HG03139 (cell line): ENCODE measurements at regions not wholly inside any gene's neighbourhood (a gene's known extent, or its start where the extent isn't known, plus 50 kb on each side); places are given as distances from the start of the nearest gene placed in this dataset.
"Not testable (repeated sequence)": the region's sequence is repeated elsewhere in the genome, so short reads cannot be mapped to it uniquely, and the experiment has no call there.

Experiments
- ATAC-seq: cut with Tn5 transposase; IDR thresholded peaks from one replicate; pipeline ENCODE4 v1.9.1; 2021; ENCODE audit not compliant: unreplicated experiment

DNA sequence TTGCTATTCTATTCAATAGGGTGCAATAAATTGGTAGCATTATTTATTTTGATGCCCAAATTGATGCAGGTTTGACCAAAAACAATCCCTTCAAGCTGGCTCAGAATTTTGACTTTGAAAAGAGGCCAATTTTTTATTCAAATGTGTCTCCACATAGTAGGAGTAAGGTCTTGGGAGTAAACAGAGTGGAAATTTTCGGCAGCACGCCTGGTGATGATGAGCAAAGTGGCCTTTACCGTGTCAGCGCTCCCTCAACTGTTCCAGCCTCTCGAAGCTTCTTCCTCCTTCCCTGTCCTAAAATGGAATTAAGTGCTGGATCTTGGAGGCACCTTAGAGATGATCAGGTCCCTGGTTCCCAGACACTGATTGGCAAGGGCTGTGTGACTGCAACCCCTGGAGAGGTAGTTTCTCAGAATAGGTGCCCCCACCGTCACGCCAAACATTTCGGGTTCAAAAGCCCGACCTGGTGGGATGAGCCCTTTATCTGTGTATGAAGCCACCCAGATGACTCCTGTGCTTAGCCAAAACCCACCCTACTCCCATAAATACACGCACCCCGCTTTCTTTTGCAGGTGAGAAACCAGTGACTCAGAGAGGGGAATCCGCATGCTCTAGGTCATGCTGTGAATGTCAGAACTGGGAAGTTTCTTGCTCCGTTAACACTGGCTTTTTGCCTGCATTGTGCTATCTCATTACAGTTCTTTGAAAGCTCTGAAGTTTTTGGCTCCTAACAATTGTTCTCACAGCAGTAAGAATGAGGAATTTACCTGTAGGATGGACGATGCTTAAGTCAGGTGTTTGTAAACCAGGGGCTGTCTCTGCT, 89.1 kb downstream of the CRYGS start:
- ATAC-seq = no peak

DNA sequence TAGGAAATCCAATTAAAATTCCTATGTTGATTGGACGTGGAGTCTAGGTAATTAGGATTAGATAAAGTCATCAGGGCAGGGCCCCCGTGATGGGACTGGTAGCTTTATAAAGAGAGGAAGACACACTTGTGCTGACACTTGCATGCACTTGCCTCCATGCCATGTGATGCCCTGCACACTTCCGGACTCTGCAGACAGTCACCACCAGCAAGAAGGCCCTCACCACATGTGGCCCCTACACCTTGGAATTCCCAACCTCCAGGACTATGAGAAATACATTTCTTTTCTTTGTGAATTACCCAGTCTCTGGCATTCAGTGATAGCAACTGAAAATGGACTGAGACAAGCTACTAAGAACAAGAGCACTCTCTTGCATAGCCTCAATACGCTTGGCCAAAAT, 90.6 kb downstream of the CRYGS start:
- no peak for ATAC-seq

DNA sequence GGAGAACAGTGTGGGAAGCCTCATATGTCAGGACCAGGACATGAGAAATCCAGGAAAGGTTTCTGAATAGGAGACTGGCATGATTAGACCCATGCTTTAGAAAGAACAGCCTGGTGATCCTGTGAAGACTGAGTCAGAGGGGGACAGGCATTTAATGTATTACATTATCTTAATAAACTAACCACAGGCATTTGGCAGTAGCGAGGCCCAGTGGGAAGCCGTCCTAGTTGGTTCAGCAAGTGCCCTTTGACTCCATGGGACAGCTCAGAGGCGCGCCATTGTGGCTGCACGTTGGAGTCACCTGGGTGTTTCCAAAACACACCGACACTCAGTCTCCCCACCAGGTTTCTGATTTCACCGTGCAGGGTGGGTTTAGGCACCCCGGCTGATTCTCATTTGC, 90.5 kb upstream of the DGKG start:
- no peak for ATAC-seq

DNA sequence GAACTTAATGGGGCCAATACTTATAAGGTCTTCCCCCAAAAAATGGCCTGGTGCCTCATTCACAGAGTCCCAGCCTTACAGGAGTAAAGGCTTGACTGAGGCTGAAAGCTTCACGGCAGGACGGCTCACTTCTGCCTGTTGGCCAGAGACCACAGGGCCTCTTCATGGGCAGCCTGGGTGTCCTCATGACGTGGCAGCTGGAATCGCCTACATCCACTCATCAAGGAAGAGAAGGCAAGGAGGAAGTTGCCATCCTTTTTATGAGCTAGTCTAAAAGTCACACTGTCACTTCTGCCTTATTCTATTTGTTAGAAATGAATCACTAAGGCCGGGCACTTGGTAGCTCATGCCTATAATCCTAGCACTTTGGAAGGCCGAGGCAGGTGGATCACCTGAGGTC, 89.3 kb upstream of the DGKG start:
- ATAC-seq = no peak

DNA sequence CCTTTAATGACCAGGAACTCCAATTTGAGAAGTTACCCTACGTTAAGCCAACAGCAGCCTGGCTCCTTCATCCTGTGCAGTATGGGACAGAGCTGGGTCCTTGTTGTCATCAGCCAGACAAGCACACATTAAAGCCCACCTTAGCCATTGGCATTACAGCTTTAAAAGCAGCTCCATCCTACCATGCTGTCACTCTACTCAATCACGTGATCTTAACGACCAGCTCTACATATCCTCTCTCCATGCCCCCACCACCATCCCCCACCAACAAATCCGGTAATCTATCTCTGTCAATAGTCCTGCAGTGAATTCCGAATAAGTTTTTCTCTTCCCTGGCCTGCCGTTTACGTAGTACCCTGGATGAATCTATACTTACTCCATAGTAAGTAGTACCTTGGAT, 82.9 kb upstream of the DGKG start:
- ATAC-seq = no peak

DNA sequence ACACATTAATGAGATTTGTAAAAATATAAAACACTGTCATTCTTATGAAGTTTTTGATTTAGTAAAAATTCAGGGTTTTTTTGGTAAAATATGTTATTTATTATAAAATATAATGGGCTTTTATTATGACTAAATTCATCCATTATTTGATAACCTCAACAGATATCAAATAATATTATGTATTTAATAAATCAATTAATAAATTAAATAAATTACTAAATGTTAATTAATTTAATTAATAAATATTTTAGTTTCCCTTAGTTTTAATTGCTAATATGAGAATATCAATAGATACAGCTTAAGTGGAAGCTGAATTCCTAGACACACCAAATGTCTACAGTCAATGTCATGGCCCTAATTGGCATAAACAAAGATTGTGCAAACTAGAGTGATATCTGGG, 82.3 kb upstream of the DGKG start:
- no peak for ATAC-seq

DNA sequence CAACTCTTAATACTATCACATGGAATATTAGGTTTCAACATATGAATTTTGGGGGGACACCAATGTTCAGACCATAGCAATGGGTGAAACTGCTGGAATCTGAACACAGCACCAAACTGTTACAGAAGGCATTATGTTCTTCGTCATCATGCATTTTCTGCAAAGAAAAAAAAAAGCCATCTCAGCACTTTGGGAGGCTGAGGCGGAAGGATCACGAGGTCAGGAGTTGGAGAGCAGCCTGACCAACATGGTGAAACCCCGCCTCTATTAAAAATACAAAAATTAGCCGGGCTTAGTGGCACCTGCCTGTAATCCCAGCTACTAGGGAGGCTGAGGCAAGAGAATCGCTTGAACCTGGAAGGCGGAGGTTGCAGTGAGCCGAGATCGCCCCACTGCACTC, 80.9 kb upstream of the DGKG start:
- ATAC-seq = not testable (repeated sequence)

DNA sequence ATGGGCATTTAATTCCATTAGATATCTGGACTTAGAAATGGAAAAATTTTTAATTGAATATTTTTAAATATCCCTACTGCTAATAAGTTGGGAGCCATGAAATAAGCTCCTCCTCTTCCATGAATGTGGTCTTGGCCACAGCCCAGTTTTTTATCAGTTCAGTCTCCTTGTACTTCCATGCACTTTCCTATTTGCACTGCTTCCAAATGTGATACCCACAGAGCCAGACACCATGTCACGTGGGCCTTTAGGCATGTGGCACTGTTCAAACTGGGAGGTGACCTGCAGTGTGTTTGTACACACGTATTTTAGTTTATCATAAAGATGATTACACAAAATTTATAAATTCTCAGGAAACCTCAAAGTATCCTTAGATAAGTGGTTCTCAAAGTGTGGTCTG, 80.1 kb upstream of the DGKG start:
- no peak for ATAC-seq

DNA sequence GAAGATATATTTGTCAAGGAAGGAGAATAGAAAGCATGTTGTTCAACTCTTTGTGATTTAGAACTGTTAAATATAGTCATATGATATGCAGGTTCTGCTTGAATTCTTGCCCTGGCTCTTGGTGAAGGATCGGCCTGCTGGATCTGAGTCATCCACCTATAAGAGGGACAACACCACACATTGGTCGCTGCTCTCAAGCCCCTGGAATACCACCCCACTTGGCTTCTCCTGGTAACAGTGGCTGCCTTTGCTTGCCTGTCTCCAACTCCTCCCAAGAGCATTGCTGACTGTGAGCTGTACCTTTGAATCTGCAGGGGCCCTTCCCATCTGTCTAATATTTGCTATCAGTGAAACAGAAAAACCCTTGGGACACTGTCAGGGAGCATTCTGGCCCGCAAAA, 78.9 kb upstream of the DGKG start:
- no peak for ATAC-seq

DNA sequence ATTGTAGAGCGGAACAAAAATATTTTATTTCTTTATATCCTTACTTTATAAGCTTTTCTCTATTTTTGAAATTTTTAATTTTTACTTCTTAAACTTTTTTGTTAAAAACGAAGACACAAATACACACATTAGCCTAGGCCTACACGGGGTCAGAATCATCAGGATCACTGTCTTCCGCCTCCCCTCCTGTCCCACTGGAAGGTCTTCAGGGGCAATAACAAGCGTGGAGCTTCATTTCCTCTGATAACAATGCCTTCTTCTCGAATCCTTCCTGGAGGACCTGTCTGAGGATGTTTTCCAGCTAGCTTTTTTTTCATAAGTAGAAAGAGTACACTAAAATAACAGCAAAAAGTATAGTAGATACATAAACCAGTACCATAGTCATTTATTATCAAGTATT, 77.7 kb upstream of the DGKG start:
- ATAC-seq = no peak

DNA sequence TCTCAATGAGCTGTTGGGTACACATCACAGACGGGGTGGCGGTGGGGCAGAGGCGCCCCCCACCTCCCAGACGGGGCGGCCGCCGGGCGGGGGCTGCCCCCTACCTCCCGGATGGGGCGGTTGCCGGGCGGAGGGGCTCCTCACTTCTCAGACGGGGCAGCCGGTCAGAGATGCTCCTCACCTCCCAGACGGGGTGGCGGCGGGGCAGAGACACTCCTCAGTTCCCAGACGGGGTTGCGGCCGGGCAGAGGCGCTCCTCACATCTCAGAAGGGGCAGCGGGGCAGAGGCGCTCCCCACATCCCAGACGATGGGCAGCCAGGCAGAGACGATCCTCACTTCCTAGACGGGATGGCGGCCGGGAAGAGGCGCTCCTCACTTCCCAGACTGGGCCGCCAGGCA, 73.3 kb upstream of the DGKG start:
- not testable (repeated sequence) for ATAC-seq

DNA sequence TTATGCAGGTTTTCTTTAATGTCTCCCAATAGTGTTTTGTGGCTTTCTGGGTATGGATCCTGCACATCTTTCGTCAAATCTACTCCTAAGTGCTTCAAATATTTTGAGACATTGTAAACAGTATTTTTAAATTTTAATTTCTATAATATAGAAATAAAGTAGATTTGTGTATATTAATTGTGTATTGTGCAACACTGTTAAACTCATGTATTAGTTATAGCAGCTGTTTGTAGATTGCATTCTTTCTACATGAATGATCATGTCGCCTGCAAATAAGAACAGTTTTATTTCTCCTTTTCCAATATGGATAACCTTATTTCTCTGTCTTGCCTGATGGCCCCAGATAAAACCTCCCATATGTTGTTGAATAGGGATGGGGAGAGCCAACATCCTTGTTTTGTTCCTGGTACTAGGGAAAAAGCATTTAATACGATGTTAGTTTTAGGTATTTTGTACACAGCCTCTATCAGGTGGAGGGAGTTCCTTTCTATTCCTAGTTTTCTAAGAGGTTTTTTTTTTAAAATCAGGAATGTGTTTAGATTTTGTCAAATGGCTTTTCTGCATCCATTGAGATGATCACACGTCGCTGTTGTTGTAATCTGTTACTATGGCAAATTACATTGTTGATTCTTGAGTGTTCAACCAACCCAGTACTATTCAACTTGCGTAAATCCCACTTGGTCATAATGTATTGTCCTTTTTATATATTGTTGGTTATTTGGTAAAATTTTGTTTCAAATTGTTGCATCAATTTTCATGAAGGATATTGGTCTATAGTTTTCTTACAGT, 71.1 kb upstream of the DGKG start:
- ATAC-seq = no peak

DNA sequence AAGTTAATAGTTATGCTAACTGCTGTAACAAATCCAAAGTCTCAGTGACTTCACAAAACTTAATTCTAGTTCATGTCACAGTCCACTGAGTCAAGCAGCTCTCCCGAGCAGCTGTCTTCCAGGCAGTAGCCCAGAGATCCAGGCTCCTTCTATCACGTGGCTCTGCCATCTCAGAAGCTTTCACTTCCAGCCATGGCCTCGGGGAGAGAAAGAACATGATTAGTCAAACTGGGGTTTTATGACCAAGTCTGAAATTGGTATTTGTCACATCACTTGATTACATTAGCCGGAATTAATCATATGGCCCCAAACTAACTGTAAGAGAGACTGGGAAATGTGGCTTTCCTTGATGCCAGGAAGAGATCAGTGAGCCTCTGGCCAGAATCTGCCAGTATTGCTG, 70.2 kb upstream of the DGKG start:
- ATAC-seq = no peak

DNA sequence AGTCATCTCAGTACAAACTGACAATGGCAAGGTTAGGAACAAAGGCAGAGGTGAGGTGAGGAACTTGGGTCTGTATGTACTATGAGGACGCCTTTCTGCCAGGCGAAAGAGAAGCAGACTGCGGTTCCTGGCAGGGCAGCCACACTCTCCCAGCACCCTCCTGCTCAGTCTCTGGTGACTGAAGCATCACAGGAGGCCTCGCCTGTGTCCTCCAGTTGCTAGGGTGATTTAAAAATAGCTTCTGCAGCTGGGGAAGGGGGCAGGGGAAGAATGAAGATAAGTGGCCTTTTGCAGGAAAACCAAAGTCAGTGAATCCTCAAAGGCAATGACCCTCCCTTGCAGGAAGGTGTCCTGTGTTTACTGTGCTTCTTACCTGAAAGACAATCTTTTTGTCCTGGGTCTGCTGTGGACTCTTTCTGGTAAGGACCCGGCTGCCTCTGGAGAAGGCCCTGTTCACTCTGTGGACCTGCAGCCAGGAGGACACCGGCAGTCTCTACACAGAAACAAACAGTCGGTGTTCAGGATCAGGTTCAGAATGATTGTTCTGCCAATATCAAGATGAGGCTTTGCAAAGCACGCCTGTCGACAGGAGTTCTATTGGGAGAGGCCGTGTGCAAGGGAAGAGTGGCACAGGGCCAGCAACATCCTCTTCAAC, 65.7 kb upstream of the DGKG start:
- ATAC-seq = no peak

DNA sequence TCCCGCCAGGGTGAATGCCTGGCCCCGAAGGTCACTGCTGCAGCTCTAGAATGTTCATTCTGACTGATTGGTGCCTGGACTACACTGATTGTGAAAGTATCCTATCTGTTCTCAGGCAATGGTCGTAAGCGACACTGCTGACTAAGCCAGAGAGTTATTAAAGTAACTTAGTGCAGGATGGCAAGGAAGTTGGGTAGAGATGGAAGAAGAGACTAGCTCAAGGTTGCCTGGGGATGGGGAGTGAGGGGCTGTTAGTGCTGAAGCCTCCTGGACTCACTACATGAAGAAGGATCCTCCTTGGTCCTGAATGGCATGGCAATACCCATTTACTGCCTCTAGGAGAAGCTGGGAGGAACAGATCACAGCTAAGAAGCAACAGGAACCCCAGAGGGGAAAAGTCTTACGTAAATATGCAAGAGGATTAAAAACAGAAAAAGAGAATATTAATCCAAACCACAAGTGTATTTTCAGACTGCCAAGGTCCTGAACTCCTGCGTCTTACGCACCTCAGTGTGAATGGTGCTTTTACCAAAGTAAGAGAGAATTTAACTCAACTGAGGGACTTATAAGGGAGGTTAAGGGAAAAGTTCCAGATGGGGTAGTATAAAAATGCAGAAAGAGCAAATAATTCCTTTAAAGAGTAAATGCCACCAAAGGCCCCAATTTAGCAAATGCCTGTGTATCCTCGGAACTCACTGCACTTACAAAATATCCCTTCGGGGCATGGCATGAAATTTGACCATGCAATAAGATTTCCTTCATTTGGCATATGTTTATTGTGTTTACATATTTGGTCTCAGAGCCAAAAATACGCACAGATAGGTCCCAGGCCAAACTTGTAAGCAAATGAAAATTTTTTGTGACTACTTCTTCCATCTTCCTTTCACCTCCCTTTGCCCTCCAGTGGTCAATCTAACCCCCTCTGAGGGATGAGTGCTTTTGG, 64.0 kb upstream of the DGKG start:
- no peak for ATAC-seq

DNA sequence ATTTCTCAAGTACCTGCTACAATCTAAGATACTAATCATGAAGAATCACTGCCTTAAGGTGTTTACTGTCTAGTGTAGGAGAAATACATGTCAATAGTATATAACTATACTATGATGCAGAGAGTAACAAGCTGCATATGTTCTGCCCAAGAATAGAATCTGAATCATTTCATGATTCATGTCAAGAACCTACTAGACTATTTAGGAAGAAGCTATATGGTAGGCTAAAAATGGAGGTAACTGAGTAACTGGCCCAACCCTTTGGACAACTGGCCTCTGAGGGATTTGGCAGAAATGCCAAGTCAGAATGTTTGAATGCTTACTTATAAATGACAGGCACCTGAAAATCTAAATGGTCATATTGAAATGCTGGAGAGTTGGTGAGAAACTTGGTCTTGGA, 59.9 kb upstream of the DGKG start:
- ATAC-seq = no peak

DNA sequence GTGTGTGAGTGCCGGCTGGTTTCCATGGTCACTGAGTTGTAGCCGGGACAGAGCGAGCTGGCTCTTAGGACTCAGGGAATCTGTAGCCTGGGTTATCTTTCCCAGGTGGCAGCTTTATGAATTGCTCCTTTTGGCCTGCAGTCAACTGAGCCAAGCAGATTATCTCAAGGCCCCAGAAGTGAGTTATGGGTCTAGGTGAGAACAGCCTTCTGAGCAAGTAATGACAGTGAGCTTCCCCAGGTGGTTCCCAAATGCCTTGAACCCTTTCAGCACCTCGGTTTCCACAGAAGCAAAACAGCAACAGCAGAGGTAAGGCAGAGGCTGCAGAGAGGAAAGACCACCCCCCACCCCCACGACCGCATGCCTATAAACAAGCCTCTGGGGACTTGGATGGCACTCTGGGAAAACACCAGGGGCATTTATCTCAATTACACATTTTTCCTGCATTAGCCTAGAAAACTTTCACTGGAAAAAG, 56.7 kb upstream of the DGKG start:
- no peak for ATAC-seq

DNA sequence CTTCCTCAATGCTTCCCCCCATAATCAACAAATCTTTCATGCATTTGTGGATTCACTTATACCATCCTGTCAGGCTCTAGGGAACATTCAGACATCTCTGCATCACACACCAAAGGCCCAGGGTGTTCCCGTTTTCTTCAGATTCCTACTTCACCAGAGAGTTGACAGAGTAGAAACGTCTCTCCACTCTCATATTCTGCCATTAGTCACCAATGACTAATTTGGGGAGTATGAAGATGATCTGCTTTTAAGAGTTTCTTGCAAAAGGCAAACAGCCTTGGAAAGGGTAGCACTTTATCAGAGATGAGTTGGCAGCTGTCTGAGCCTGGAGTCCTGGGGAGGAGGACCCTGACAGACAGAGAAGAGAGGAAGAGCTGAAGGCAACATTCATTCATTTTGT, 55.8 kb upstream of the DGKG start:
- ATAC-seq = no peak

DNA sequence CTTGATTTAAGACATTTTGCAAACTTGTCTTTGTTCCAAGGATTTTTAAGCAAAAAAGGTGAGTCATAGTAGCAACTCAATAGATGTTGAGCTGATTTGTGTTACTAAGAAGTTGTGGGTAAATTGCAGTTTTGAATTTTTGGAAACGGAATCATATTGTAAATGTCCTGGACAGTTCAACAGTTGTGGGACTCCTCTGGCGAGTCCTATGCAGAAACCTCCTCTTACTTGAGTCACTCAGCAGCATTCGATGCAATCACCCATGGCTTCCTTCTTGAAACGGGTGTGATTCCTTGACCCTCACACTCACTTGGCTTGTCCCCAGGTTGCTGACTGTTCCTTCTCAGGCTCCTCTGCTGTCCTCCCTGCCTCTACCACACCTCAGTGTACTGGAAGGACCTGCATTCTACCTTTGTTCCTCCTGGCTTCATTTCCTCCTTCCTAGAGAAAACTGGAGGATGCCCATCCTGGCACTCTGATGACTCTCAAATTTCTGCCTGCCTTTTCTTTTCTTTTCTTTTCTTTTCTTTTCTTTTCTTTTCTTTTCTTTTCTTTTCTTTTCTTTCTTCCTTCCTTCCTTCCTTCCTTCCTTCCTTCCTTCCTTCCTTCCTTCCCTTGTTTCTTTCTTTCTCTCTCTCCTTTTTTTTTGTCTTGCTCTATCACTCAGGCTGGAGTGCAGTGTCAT, 52.8 kb upstream of the DGKG start:
- ATAC-seq = no peak
